ENCODE measurements at regions not wholly inside any gene's neighbourhood (a gene's known extent, or its start where the extent isn't known, plus 50 kb on each side); places are given as distances from the start of the nearest gene placed in this dataset.

DNA sequence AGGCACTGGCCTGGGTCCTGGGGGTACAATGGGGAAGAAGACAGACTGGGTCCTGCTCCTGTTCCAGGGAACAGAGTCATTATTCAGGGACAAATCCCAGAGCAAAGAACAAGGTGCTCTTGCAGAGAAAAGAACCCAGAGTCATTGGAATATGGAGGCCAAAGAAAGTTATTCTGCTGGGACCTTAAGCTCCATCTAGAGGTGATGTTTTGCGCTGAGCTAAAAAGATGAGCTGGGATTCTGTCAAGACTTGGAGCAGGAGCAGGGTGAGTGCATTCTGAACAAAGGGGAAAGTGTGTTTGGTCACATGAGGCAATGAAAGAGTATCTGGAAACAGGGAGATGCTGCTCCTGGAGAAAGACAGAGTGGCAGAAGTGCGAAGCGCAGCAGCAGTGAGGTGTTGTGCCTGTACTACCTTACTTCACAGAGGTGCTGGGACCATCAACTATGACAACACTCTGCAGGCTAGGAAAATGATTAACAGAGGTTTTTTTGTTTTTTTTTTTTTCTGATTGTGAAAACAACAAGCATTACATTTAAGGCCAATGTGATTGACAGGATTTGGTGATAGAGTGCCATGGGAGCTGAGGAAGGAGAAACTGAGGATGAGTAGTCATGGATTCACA, 95.3 kb upstream of the TNFSF11 start:
- no peaks in the 10 kb centered on the region for H3K27me3 ChIP-seq (ENCODE audit: control insufficient read depth in 3 of 3, insufficient read depth in 3 of 3, low read length in 3 of 3)
- H3K36me3 ChIP-seq (ENCODE audit: control insufficient read depth in 3 of 3, insufficient read depth in 2 of 3, low read depth in 1 of 3, low read length in 3 of 3), result no peaks in the 10 kb centered on the region
- 72 to 78% (median 77%) methylated on average over 3 of the region's 3 CpGs for WGBS, 3 donors
- peak; percentile 23 to 25 for DNase-seq
- FAIRE-seq, result no peak
- H3K9me3 ChIP-seq (ENCODE audit: control insufficient read depth in 2 of 2, insufficient read depth in 1 of 2, low read depth in 1 of 2, low read length in 1 of 2), result no peaks in the 10 kb centered on the region
- H3K4me1 ChIP-seq (ENCODE audit: control insufficient read depth in 3 of 3, insufficient read depth in 2 of 3, low read depth in 1 of 3, low read length in 2 of 3), result no peaks in the 10 kb centered on the region
- no peak overlapping the region for H3K4me3 ChIP-seq (ENCODE audit: low read depth in 1 of 3, low read length in 3 of 3)
- no peak overlapping the region for H3K27ac ChIP-seq (ENCODE audit: low read depth in 1 of 3, low read length in 2 of 3)

DNA sequence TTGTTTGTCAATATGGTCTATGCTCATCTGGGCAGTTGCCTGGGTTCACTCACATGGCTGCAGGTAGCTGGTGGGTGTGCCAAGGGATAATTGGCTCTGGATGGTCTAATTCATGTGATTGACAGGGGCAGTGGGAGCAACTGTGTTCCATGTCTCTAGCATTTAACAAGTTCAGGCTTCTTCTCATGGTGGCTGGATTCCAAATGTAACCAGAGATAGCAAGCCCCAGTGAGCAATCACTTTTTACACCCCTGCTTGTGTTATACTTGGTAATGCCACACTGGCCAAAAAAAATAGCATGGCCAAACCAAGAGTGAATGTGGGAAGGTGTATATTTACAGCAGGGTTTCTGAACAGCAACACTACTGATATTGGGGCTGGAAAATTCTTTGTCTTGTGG, 89.6 kb upstream of the TNFSF11 start:
- Histone ChIP-seq H3K27me3 (ENCODE audit: control insufficient read depth in 3 of 3, insufficient read depth in 3 of 3, low read length in 3 of 3) (no peaks in the 10 kb centered on the region), H3K27ac (ENCODE audit: low read depth in 1 of 3, low read length in 2 of 3) (no peak overlapping the region), H3K4me1 (ENCODE audit: control insufficient read depth in 3 of 3, insufficient read depth in 2 of 3, low read depth in 1 of 3, low read length in 2 of 3) (no peaks in the 10 kb centered on the region), H3K4me3 (ENCODE audit: low read depth in 1 of 3, low read length in 3 of 3) (no peak overlapping the region), H3K36me3 (ENCODE audit: control insufficient read depth in 3 of 3, insufficient read depth in 2 of 3, low read depth in 1 of 3, low read length in 3 of 3) (no peaks in the 10 kb centered on the region), H3K9me3 (ENCODE audit: control insufficient read depth in 2 of 2, insufficient read depth in 1 of 2, low read depth in 1 of 2, low read length in 1 of 2) (no peaks in the 10 kb centered on the region)
- FAIRE-seq, result no peak
- no peak for DNase-seq

DNA sequence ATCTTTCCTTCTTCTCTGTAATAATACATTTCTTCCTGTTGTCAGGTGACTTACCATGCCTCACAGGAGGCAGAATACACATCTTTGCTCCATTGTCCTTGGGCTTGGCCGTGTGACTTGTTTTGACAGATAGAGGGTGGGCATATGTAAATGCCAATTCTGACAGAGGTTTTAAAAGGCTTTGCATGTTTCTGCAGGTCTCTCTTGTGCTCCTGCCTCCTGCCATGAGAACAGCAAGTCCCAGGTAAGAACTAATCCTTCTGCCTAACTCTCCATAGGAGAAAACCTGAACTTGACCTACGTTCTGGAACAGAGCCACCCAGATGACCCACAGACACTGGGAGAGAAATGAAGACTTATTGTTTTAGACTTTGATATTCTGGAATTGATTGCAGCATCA, 88.7 kb upstream of the TNFSF11 start:
- FAIRE-seq, result no peak

DNA sequence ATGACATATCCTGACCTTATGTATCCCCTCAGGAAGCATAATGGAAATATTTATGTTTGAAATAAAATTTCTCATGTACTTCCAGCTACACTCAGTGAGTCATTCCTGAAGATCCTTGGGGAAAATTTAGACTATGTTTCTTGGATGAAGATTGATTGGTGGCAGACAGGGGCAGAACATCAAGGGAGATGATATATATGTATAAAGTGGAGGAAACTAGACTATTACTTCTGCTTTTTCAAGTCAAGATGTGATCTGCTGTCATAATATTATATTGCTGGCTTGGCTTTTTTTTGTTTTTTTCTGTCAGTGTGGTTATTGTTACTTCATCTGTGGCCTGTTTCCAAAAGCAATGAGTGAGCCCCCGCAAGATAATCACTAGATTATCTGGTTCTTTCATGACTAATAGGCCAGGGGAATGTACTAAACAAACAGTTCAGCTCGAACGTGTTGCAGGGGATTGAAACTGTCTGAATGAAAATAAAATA, 87.2 kb upstream of the TNFSF11 start:
- WGBS, 3 donors, result 5 to 23% (median 20%) methylated on average over 3 of the region's 3 CpGs
- FAIRE-seq (no peak), DNase-seq (no peak)
- no peaks in the 10 kb centered on the region for H3K4me1 ChIP-seq (ENCODE audit: control insufficient read depth in 3 of 3, insufficient read depth in 2 of 3, low read depth in 1 of 3, low read length in 2 of 3)
- H3K9me3 ChIP-seq (ENCODE audit: control insufficient read depth in 2 of 2, insufficient read depth in 1 of 2, low read depth in 1 of 2, low read length in 1 of 2), result no peaks in the 10 kb centered on the region
- no peaks in the 10 kb centered on the region for H3K36me3 ChIP-seq (ENCODE audit: control insufficient read depth in 3 of 3, insufficient read depth in 2 of 3, low read depth in 1 of 3, low read length in 3 of 3)
- H3K4me3 ChIP-seq (ENCODE audit: low read depth in 1 of 3, low read length in 3 of 3), result no peak overlapping the region
- no peaks in the 10 kb centered on the region for H3K27me3 ChIP-seq (ENCODE audit: control insufficient read depth in 3 of 3, insufficient read depth in 3 of 3, low read length in 3 of 3)
- H3K27ac ChIP-seq (ENCODE audit: low read depth in 1 of 3, low read length in 2 of 3), result no peak overlapping the region

More for the DNA sequence above, 88.7 kb upstream of the TNFSF11 start:
- Histone ChIP-seq H3K9me3 (ENCODE audit: control insufficient read depth in 2 of 2, insufficient read depth in 1 of 2, low read depth in 1 of 2, low read length in 1 of 2) (no peaks in the 10 kb centered on the region), H3K27me3 (ENCODE audit: control insufficient read depth in 3 of 3, insufficient read depth in 3 of 3, low read length in 3 of 3) (no peaks in the 10 kb centered on the region), H3K27ac (ENCODE audit: low read depth in 1 of 3, low read length in 2 of 3) (no peak overlapping the region), H3K4me1 (ENCODE audit: control insufficient read depth in 3 of 3, insufficient read depth in 2 of 3, low read depth in 1 of 3, low read length in 2 of 3) (no peaks in the 10 kb centered on the region), H3K36me3 (ENCODE audit: control insufficient read depth in 3 of 3, insufficient read depth in 2 of 3, low read depth in 1 of 3, low read length in 3 of 3) (no peaks in the 10 kb centered on the region), H3K4me3 (ENCODE audit: low read depth in 1 of 3, low read length in 3 of 3) (no peak overlapping the region)
- DNase-seq, result no peak
- WGBS, 3 donors, result 67 to 84% (median 68%) methylated on average over 2 of the region's 2 CpGs

DNA sequence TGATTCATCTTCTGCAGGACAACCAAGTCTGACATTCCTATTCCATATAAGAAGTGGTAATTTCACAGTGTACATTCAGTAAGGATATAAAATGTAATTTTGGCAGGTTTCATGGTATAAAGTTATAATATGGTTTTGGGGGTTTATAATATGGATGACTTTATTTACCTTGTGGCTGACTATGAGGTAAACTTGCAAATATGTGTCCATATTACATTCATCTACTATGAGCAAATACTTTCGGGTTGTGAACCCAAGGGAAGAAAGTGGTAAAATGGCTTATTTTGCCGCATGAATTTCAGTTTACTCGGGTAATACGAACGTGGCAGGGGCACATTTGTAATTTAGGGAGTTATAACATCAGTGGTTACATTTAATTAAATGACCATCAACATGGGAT, 86.7 kb upstream of the TNFSF11 start:
- WGBS, 3 donors, result 89 to 92% (median 91%) methylated on average over 5 of the region's 5 CpGs
- Histone ChIP-seq H3K36me3 (ENCODE audit: control insufficient read depth in 3 of 3, insufficient read depth in 2 of 3, low read depth in 1 of 3, low read length in 3 of 3) (no peaks in the 10 kb centered on the region), H3K9me3 (ENCODE audit: control insufficient read depth in 2 of 2, insufficient read depth in 1 of 2, low read depth in 1 of 2, low read length in 1 of 2) (no peaks in the 10 kb centered on the region), H3K4me3 (ENCODE audit: low read depth in 1 of 3, low read length in 3 of 3) (no peak overlapping the region), H3K27me3 (ENCODE audit: control insufficient read depth in 3 of 3, insufficient read depth in 3 of 3, low read length in 3 of 3) (no peaks in the 10 kb centered on the region), H3K27ac (ENCODE audit: low read depth in 1 of 3, low read length in 2 of 3) (no peak overlapping the region), H3K4me1 (ENCODE audit: control insufficient read depth in 3 of 3, insufficient read depth in 2 of 3, low read depth in 1 of 3, low read length in 2 of 3) (no peaks in the 10 kb centered on the region)
- no peak for FAIRE-seq
- no peak for DNase-seq

DNA sequence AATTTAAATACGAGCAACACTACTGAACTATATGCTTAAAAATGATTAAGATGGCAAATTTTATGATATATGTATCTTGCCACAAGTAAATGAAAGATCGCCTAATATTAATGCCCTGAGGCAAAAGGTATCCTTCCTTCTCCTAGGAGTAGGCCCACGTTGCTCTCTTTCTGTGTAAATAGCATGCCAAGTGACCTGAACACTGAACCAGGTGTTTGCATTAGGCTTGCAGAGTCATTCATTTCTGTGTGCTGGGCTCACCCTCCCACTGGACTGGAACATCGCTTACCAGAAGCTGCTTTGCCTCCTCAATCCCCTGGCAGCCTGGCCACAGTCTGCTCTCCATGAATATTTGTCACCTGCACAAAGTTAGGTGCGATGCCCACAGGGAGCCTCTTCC, 83.3 kb upstream of the TNFSF11 start:
- WGBS, 3 donors, result 60 to 69% (median 61%) methylated on average over 5 of the region's 5 CpGs
- H3K9me3 ChIP-seq (ENCODE audit: control insufficient read depth in 2 of 2, insufficient read depth in 1 of 2, low read depth in 1 of 2, low read length in 1 of 2), result no peaks in the 10 kb centered on the region
- no peak for DNase-seq
- no peaks in the 10 kb centered on the region for H3K36me3 ChIP-seq (ENCODE audit: control insufficient read depth in 3 of 3, insufficient read depth in 2 of 3, low read depth in 1 of 3, low read length in 3 of 3)
- no peak for FAIRE-seq
- no peak overlapping the region for H3K27ac ChIP-seq (ENCODE audit: low read depth in 1 of 3, low read length in 2 of 3)
- H3K27me3 ChIP-seq (ENCODE audit: control insufficient read depth in 3 of 3, insufficient read depth in 3 of 3, low read length in 3 of 3), result no peaks in the 10 kb centered on the region
- no peaks in the 10 kb centered on the region for H3K4me1 ChIP-seq (ENCODE audit: control insufficient read depth in 3 of 3, insufficient read depth in 2 of 3, low read depth in 1 of 3, low read length in 2 of 3)
- no peak overlapping the region for H3K4me3 ChIP-seq (ENCODE audit: low read depth in 1 of 3, low read length in 3 of 3)

DNA sequence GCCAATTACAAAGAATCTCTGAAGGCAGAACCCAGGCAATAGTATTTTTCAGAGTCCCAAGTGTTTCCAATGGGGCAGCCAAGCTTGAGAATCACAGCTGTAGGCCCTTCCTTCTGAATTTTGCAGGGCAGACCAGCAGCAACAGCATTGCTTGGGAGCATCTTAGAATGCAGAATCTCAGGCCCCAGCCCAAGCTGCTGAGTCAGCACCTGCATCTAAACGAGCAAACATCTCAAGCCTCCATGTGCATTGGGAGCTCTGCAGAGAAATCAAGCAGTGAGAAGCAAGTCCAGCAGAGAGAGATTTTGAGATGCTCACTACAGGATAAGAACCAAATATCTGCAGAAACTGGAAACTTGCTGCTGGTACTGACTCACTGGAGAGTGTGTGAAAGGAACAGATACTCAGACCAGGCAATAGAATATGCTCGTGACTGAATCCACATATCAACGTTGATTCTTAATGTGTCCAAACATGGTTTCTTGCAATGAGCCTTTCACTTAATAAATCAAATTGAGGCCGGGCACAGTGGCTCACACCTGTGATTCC, 81.5 kb upstream of the TNFSF11 start:
- DNase-seq (no peak), FAIRE-seq (no peak)
- Histone ChIP-seq H3K36me3 (ENCODE audit: control insufficient read depth in 3 of 3, insufficient read depth in 2 of 3, low read depth in 1 of 3, low read length in 3 of 3) (no peaks in the 10 kb centered on the region), H3K4me3 (ENCODE audit: low read depth in 1 of 3, low read length in 3 of 3) (no peak overlapping the region), H3K9me3 (ENCODE audit: control insufficient read depth in 2 of 2, insufficient read depth in 1 of 2, low read depth in 1 of 2, low read length in 1 of 2) (no peaks in the 10 kb centered on the region), H3K4me1 (ENCODE audit: control insufficient read depth in 3 of 3, insufficient read depth in 2 of 3, low read depth in 1 of 3, low read length in 2 of 3) (no peaks in the 10 kb centered on the region), H3K27ac (ENCODE audit: low read depth in 1 of 3, low read length in 2 of 3) (no peak overlapping the region), H3K27me3 (ENCODE audit: control insufficient read depth in 3 of 3, insufficient read depth in 3 of 3, low read length in 3 of 3) (no peaks in the 10 kb centered on the region)
- WGBS, 3 donors, result 83 to 86% (median 84%) methylated on average over 4 of the region's 4 CpGs

DNA sequence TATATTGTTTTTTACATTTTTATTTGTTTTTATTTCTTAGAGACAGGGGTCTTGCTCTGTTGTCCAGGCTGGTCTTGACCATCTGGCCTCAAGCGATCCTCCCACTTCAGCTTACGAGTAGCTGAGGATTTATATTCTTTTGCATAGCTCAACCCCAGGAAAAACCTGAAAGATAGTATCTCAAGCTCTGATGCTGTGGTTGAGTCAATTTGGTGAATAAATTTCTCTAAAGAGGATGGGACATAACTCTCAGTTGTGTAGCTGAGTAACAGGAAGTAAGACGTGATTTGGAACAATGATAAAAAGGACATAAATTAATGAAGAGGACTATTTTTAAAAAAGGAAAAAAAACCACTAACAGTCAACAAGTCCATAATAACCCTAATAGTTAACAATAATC, 79.8 kb upstream of the TNFSF11 start:
- H3K36me3 ChIP-seq (ENCODE audit: control insufficient read depth in 3 of 3, insufficient read depth in 2 of 3, low read depth in 1 of 3, low read length in 3 of 3), result no peaks in the 10 kb centered on the region
- WGBS, 3 donors, result 61 to 78% (median 75%) methylated on average over 3 of the region's 3 CpGs
- FAIRE-seq (no peak), DNase-seq (no peak)
- H3K27ac ChIP-seq (ENCODE audit: low read depth in 1 of 3, low read length in 2 of 3), result no peak overlapping the region
- H3K9me3 ChIP-seq (ENCODE audit: control insufficient read depth in 2 of 2, insufficient read depth in 1 of 2, low read depth in 1 of 2, low read length in 1 of 2), result no peaks in the 10 kb centered on the region
- H3K27me3 ChIP-seq (ENCODE audit: control insufficient read depth in 3 of 3, insufficient read depth in 3 of 3, low read length in 3 of 3), result no peaks in the 10 kb centered on the region
- H3K4me3 ChIP-seq (ENCODE audit: low read depth in 1 of 3, low read length in 3 of 3), result no peak overlapping the region
- no peaks in the 10 kb centered on the region for H3K4me1 ChIP-seq (ENCODE audit: control insufficient read depth in 3 of 3, insufficient read depth in 2 of 3, low read depth in 1 of 3, low read length in 2 of 3)

DNA sequence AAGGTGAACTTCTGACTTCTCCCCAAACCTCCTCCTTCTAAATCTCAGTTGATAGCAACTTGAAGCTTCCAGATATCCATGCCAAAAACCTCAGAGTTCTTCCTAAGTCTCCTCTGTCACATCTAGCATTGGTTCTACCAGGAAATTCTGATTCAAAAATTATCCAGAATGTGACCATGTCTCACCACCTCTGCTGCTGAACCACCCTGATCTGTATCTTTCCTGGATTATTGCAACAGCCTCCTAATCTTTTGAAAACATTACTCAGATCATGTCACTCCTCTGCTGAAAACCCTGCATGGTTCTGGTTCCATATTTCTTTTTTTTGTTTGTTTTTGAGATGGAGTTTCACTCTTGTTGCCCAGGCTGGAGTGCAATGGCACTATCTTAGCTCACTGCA, 78.7 kb upstream of the TNFSF11 start:
- Histone ChIP-seq H3K36me3 (ENCODE audit: control insufficient read depth in 3 of 3, insufficient read depth in 2 of 3, low read depth in 1 of 3, low read length in 3 of 3) (no peaks in the 10 kb centered on the region), H3K9me3 (ENCODE audit: control insufficient read depth in 2 of 2, insufficient read depth in 1 of 2, low read depth in 1 of 2, low read length in 1 of 2) (no peaks in the 10 kb centered on the region), H3K4me3 (ENCODE audit: low read depth in 1 of 3, low read length in 3 of 3) (no peak overlapping the region), H3K27me3 (ENCODE audit: control insufficient read depth in 3 of 3, insufficient read depth in 3 of 3, low read length in 3 of 3) (no peaks in the 10 kb centered on the region), H3K4me1 (ENCODE audit: control insufficient read depth in 3 of 3, insufficient read depth in 2 of 3, low read depth in 1 of 3, low read length in 2 of 3) (no peaks in the 10 kb centered on the region), H3K27ac (ENCODE audit: low read depth in 1 of 3, low read length in 2 of 3) (no peak overlapping the region)
- DNase-seq (no peak), FAIRE-seq (no peak)

Measured in small intestine (tissue), 7 donors.